HL-60 (cell line): ENCODE measurements at regions not wholly inside any gene's neighbourhood (a gene's known extent, or its start where the extent isn't known, plus 50 kb on each side); places are given as distances from the start of the nearest gene placed in this dataset.

Experiments used
- GABPA ChIP-seq: IDR thresholded peaks from 2 replicates; pipeline ENCODE4 v1.6.1; 2012; ENCODE audit warnings: low read depth
- POLR2AphosphoS5 ChIP-seq: IDR thresholded peaks from 2 replicates; pipeline ENCODE4 v1.6.1; 2012; ENCODE audit warnings: low read depth
- SPI1 ChIP-seq: IDR thresholded peaks from 2 replicates; pipeline ENCODE4 v1.6.1; 2012; ENCODE audit warnings: low read depth, mild to moderate bottlenecking, borderline replicate concordance
- TF ChIP-seq, protein P1 (sequence below): IDR thresholded peaks from one replicate; pipeline ENCODE4 v1.5.1; 2011; ENCODE audit warnings: low read length, control low read depth, inconsistent platforms; ENCODE audit not compliant: insufficient read depth
- TF ChIP-seq, protein P2 (sequence below): IDR thresholded peaks from 2 replicates; pipeline ENCODE4 v1.6.1; 2012; ENCODE audit warnings: low read depth; ENCODE audit not compliant: insufficient replicate concordance

DNA sequence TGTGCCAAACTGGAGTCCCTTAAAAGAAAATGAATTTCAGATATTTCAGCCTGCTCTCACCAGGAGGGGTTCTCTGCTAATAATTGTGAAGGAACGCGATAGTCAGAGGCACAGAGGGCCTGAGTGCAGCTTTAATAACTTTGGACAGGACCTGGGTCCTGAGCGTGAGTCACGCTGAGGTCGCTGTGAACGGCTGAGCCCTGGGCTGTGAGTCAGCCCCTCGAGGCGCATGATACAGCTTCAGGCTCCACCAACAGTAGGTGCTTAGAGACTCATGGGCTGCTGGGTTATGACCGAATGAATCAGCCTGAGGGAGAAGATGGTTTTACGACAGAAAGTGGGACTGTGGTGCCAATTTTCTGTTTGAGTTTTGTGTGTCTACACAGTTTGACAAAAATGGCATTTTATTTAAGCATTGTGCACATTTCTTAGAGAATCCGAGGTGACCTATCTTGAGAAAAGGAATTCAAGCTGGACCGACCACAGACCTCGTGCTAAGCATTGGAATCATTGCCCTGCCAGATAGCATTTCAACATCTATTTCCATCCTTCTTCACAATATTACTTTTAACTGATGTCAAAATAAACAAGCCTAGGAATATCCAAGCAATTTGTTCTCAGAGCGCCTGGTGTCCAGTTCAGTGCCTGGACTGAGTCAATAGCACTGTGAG lies 183.0 kb downstream of the THBS2 start:
- TF ChIP-seq, protein P1, sequence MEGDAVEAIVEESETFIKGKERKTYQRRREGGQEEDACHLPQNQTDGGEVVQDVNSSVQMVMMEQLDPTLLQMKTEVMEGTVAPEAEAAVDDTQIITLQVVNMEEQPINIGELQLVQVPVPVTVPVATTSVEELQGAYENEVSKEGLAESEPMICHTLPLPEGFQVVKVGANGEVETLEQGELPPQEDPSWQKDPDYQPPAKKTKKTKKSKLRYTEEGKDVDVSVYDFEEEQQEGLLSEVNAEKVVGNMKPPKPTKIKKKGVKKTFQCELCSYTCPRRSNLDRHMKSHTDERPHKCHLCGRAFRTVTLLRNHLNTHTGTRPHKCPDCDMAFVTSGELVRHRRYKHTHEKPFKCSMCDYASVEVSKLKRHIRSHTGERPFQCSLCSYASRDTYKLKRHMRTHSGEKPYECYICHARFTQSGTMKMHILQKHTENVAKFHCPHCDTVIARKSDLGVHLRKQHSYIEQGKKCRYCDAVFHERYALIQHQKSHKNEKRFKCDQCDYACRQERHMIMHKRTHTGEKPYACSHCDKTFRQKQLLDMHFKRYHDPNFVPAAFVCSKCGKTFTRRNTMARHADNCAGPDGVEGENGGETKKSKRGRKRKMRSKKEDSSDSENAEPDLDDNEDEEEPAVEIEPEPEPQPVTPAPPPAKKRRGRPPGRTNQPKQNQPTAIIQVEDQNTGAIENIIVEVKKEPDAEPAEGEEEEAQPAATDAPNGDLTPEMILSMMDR = no peak
- TF ChIP-seq GABPA (no peak), POLR2AphosphoS5 (no peak), SPI1 (no peak)
- TF ChIP-seq, protein P2, sequence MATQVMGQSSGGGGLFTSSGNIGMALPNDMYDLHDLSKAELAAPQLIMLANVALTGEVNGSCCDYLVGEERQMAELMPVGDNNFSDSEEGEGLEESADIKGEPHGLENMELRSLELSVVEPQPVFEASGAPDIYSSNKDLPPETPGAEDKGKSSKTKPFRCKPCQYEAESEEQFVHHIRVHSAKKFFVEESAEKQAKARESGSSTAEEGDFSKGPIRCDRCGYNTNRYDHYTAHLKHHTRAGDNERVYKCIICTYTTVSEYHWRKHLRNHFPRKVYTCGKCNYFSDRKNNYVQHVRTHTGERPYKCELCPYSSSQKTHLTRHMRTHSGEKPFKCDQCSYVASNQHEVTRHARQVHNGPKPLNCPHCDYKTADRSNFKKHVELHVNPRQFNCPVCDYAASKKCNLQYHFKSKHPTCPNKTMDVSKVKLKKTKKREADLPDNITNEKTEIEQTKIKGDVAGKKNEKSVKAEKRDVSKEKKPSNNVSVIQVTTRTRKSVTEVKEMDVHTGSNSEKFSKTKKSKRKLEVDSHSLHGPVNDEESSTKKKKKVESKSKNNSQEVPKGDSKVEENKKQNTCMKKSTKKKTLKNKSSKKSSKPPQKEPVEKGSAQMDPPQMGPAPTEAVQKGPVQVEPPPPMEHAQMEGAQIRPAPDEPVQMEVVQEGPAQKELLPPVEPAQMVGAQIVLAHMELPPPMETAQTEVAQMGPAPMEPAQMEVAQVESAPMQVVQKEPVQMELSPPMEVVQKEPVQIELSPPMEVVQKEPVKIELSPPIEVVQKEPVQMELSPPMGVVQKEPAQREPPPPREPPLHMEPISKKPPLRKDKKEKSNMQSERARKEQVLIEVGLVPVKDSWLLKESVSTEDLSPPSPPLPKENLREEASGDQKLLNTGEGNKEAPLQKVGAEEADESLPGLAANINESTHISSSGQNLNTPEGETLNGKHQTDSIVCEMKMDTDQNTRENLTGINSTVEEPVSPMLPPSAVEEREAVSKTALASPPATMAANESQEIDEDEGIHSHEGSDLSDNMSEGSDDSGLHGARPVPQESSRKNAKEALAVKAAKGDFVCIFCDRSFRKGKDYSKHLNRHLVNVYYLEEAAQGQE = no peak
